ENCODE measurements at regions not wholly inside any gene's neighbourhood (a gene's known extent, or its start where the extent isn't known, plus 50 kb on each side); places are given as distances from the start of the nearest gene placed in this dataset.
"Not testable (repeated sequence)": the region's sequence is repeated elsewhere in the genome, so short reads cannot be mapped to it uniquely, and the experiment has no call there.

- no peak for DNase-seq (ENCODE audit: low read depth)
These were observed 161.5 kb upstream of the CDH4 start for GRCh38 chr20:61090541-61090940.

- DNase-seq (ENCODE audit: low read depth): no peak
These were observed 159.8 kb upstream of the CDH4 start for GRCh38 chr20:61092251-61092650.

GRCh38 chr20:61094581-61094980 lies 157.5 kb upstream of the CDH4 start:
- DNase-seq (ENCODE audit: low read depth): no peak

GRCh38 chr20:61096463-61096862 lies 155.6 kb upstream of the CDH4 start:
- DNase-seq (ENCODE audit: low read depth): no peak

- DNase-seq (ENCODE audit: low read depth): no peak
These were observed 152.3 kb upstream of the CDH4 start for GRCh38 chr20:61099806-61100205.

GRCh38 chr20:61100489-61100888 lies 151.6 kb upstream of the CDH4 start:
- no peak for DNase-seq (ENCODE audit: low read depth)

- DNase-seq (ENCODE audit: low read depth): not testable (repeated sequence)
These were observed 150.7 kb upstream of the CDH4 start for GRCh38 chr20:61101321-61101720.

- DNase-seq (ENCODE audit: low read depth): no peak
These were observed 147.8 kb upstream of the CDH4 start for GRCh38 chr20:61104232-61104631.

- DNase-seq (ENCODE audit: low read depth): no peak
These were observed 146.7 kb upstream of the CDH4 start for GRCh38 chr20:61105395-61105794.

GRCh38 chr20:61106438-61106837 lies 145.6 kb upstream of the CDH4 start:
- no peak for DNase-seq (ENCODE audit: low read depth)

- no peak for DNase-seq (ENCODE audit: low read depth)
These were observed 142.7 kb upstream of the CDH4 start for GRCh38 chr20:61109221-61109805.

GRCh38 chr20:61112515-61112914 lies 139.5 kb upstream of the CDH4 start:
- no peak for DNase-seq (ENCODE audit: low read depth)

GRCh38 chr20:61113731-61114130 lies 138.3 kb upstream of the CDH4 start:
- DNase-seq (ENCODE audit: low read depth): no peak

GRCh38 chr20:61114493-61115175 lies 137.4 kb upstream of the CDH4 start:
- no peak for DNase-seq (ENCODE audit: low read depth)

GRCh38 chr20:61115364-61116065 lies 136.5 kb upstream of the CDH4 start:
- no peak for DNase-seq (ENCODE audit: low read depth)

GRCh38 chr20:61117725-61118124 lies 134.3 kb upstream of the CDH4 start:
- no peak for DNase-seq (ENCODE audit: low read depth)

GRCh38 chr20:61118429-61119224 lies 133.4 kb upstream of the CDH4 start:
- DNase-seq (ENCODE audit: low read depth): no peak

- DNase-seq (ENCODE audit: low read depth): no peak
These were observed 132.8 kb upstream of the CDH4 start for GRCh38 chr20:61119273-61119672.

GRCh38 chr20:61119794-61120410 lies 132.2 kb upstream of the CDH4 start:
- no peak for DNase-seq (ENCODE audit: low read depth)

- no peak for DNase-seq (ENCODE audit: low read depth)
These were observed 131.2 kb upstream of the CDH4 start for GRCh38 chr20:61120595-61121515.

- DNase-seq (ENCODE audit: low read depth): no peak
These were observed 130.4 kb upstream of the CDH4 start for GRCh38 chr20:61121661-61122060.

Data from T follicular helper cell (primary cell).